Loucy (cell line): ENCODE measurements at regions not wholly inside any gene's neighbourhood (a gene's known extent, or its start where the extent isn't known, plus 50 kb on each side); places are given as distances from the start of the nearest gene placed in this dataset.

Source experiments
- EZH2phosphoT487 ChIP-seq: fragments of 200-600 bp; IDR thresholded peaks from 2 replicates; pipeline ENCODE4 v1.6.1; 2018; ENCODE audit warnings: antibody characterized with exemption, mild to moderate bottlenecking, moderate library complexity, borderline replicate concordance
- TF ChIP-seq, protein P1 (sequence below): fragments of 200-600 bp; sonication (generic); conservative IDR thresholded peaks from 2 replicates; pipeline ENCODE4 v1.5.1; 2014; ENCODE audit warnings: mild to moderate bottlenecking, antibody characterized with exemption, low read length

GRCh38 chr6:105949869-105950268 is 136.3 kb upstream of the PRDM1 start:
- TF ChIP-seq, protein P1, sequence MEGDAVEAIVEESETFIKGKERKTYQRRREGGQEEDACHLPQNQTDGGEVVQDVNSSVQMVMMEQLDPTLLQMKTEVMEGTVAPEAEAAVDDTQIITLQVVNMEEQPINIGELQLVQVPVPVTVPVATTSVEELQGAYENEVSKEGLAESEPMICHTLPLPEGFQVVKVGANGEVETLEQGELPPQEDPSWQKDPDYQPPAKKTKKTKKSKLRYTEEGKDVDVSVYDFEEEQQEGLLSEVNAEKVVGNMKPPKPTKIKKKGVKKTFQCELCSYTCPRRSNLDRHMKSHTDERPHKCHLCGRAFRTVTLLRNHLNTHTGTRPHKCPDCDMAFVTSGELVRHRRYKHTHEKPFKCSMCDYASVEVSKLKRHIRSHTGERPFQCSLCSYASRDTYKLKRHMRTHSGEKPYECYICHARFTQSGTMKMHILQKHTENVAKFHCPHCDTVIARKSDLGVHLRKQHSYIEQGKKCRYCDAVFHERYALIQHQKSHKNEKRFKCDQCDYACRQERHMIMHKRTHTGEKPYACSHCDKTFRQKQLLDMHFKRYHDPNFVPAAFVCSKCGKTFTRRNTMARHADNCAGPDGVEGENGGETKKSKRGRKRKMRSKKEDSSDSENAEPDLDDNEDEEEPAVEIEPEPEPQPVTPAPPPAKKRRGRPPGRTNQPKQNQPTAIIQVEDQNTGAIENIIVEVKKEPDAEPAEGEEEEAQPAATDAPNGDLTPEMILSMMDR: no peak
- TF ChIP-seq EZH2phosphoT487: no peak
